CD4-positive, CD25-positive, alpha-beta regulatory T cell (primary cell): ENCODE measurements at regions not wholly inside any gene's neighbourhood (a gene's known extent, or its start where the extent isn't known, plus 50 kb on each side); places are given as distances from the start of the nearest gene placed in this dataset.

Experiments used
- ATAC-seq, 2 donors: fragments of 150-1000 bp; cut with Tn5 transposase; one replicate each; pipeline ENCODE4 v1.10.0; 2021; ENCODE audit warnings: low read depth in 2 of 2, moderate number of reproducible peaks in 2 of 2, moderate library complexity in 1 of 2
- DNase-seq, 3 donors: peaks; one replicate each; pipeline versions ENCODE4 v3.0.0 to v3.0.0-alpha.2; 2012 to 2022; ENCODE audit warnings: mixed read lengths in 1 of 3
- H3K27ac ChIP-seq: one replicate; pipeline ENCODE4 v1.7.0; 2013; ENCODE audit warnings: mild to moderate bottlenecking, low read length; ENCODE audit not compliant: insufficient read depth, poor library complexity, severe bottlenecking
- H3K27me3 ChIP-seq: one replicate; pipeline ENCODE4 v1.7.0; 2013; ENCODE audit warnings: low read length; ENCODE audit not compliant: control insufficient read depth, insufficient read depth
- H3K36me3 ChIP-seq: one replicate; pipeline ENCODE4 v1.7.0; 2013; ENCODE audit warnings: mild to moderate bottlenecking, low read length, moderate library complexity; ENCODE audit not compliant: control insufficient read depth, insufficient read depth
- H3K4me1 ChIP-seq: 2 replicates; pipeline ENCODE4 v1.7.0; 2013; ENCODE audit warnings: mild to moderate bottlenecking, low read length; ENCODE audit not compliant: insufficient read depth, control insufficient read depth, poor library complexity, severe bottlenecking
- H3K4me3 ChIP-seq: one replicate; pipeline ENCODE4 v1.7.0; 2013; ENCODE audit warnings: low read depth, mild to moderate bottlenecking, low read length, moderate library complexity
- H3K9me3 ChIP-seq, 2 experiments: 1 replicate in 1 of 2; 2 replicates in 1 of 2; pipeline ENCODE4 v1.7.0; 2013; ENCODE audit warnings: low read length in 2 of 2, mild to moderate bottlenecking in 1 of 2, moderate library complexity in 1 of 2; ENCODE audit not compliant: control insufficient read depth in 2 of 2
- H3K27ac Mint-ChIP-seq, 3 donors: one replicate each; pipeline ENCODE4 v1.8.0; 2020 to 2022; ENCODE audit warnings: mild to moderate bottlenecking in 3 of 3, mixed read lengths in 3 of 3, moderate library complexity in 2 of 3
- H3K27me3 Mint-ChIP-seq: one replicate; pipeline ENCODE4 v1.8.0; 2022; ENCODE audit warnings: mild to moderate bottlenecking, mixed read lengths
- H3K36me3 Mint-ChIP-seq: one replicate; pipeline ENCODE4 v1.8.0; 2020; ENCODE audit warnings: mixed read lengths
- H3K4me1 Mint-ChIP-seq, 4 donors: one replicate each; pipeline ENCODE4 v1.8.0; 2020 to 2022; ENCODE audit warnings: mixed read lengths in 4 of 4, mild to moderate bottlenecking in 1 of 4
- H3K4me3 Mint-ChIP-seq, 4 donors: one replicate each; pipeline ENCODE4 v1.8.0; 2020 to 2022; ENCODE audit warnings: mild to moderate bottlenecking in 4 of 4, mixed read lengths in 4 of 4, moderate library complexity in 3 of 4
- H3K9me3 Mint-ChIP-seq, 7 donors: one replicate each; pipeline ENCODE4 v1.8.0; 2020 to 2022; ENCODE audit warnings: mixed read lengths in 7 of 7, mild to moderate bottlenecking in 3 of 7, moderate library complexity in 2 of 7

DNA sequence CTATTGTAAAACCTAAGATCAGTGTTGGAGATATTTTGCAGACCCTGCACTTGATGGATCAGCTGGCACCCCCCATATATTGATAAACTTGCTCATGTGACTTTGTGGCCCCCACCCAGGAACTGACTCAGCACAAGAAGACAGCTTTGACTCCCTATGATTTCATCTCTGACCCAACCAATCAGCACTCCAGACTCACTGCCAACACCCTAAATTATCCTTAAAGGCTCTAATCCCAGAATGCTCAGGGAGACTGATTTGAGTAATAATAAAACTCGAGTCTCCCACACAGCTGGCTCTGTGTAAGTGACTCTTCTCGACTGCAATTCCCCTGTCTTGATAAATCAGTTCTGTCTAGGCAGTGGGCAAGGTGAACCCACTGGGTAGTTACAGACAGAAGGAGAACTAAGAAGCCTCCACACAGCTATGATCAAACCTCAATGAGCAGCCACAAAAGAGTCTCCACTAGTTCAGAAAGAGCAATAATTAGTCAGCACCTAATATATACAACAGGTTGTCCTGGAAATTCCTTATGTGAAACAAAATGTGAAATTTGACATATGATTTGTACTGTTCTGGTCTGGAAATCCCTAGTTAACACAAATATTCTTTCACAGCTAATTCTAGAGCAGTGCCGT lies 52.2 kb downstream of the ACTL7B start:
- no peaks in the 10 kb centered on the region for H3K4me1 Mint-ChIP-seq

GRCh38 chr9:108802967-108803366 lies 52.8 kb downstream of the ACTL7B start:
- H3K27me3 ChIP-seq = no peaks in the 10 kb centered on the region
- no peak for ATAC-seq
- no peaks in the 10 kb centered on the region for H3K36me3 ChIP-seq
- Mint-ChIP-seq H3K9me3 (peaks cover 0 to 3% (median 0%) of the 10 kb centered on the region in 7 donors), H3K27ac (no peak overlapping the region), H3K27me3 (peaks cover 19% of the 10 kb centered on the region), H3K4me3 (no peak overlapping the region), H3K4me1 (no peaks in the 10 kb centered on the region), H3K36me3 (no peaks in the 10 kb centered on the region)
- H3K9me3 ChIP-seq = no peaks in the 10 kb centered on the region
- DNase-seq = no peak
- H3K4me3 ChIP-seq = no peak overlapping the region
- no peaks in the 10 kb centered on the region for H3K4me1 ChIP-seq
- no peak overlapping the region for H3K27ac ChIP-seq

More for the DNA sequence above, 52.2 kb downstream of the ACTL7B start:
- Histone ChIP-seq H3K27me3 (no peaks in the 10 kb centered on the region), H3K4me3 (no peak overlapping the region), H3K9me3 (no peaks in the 10 kb centered on the region), H3K36me3 (no peaks in the 10 kb centered on the region), H3K27ac (no peak overlapping the region), H3K4me1 (no peaks in the 10 kb centered on the region)
- no peak overlapping the region for H3K27ac Mint-ChIP-seq
- H3K36me3 Mint-ChIP-seq = no peaks in the 10 kb centered on the region
- H3K27me3 Mint-ChIP-seq = peaks cover 19% of the 10 kb centered on the region
- H3K4me3 Mint-ChIP-seq = no peak overlapping the region
- DNase-seq (no peak), ATAC-seq (no peak)
- H3K9me3 Mint-ChIP-seq = peaks cover 0 to 3% (median 0%) of the 10 kb centered on the region in 7 donors

- ATAC-seq (no peak), DNase-seq (no peak)
- H3K4me3 Mint-ChIP-seq = no peak overlapping the region
- H3K27ac Mint-ChIP-seq = no peak overlapping the region
- peaks cover 24% of the 10 kb centered on the region for H3K27me3 Mint-ChIP-seq
- Histone ChIP-seq H3K9me3 (no peaks in the 10 kb centered on the region), H3K4me3 (no peak overlapping the region), H3K4me1 (no peaks in the 10 kb centered on the region), H3K27me3 (no peaks in the 10 kb centered on the region), H3K27ac (no peak overlapping the region), H3K36me3 (no peaks in the 10 kb centered on the region)
- H3K9me3 Mint-ChIP-seq = no peaks in the 10 kb centered on the region
- H3K36me3 Mint-ChIP-seq = no peaks in the 10 kb centered on the region
- H3K4me1 Mint-ChIP-seq = no peaks in the 10 kb centered on the region
Observed at GRCh38 chr9:108801949-108802348, 53.8 kb downstream of the ACTL7B start.

GRCh38 chr9:108800632-108801099 lies 55.1 kb downstream of the ACTL7B start:
- Mint-ChIP-seq H3K36me3 (no peaks in the 10 kb centered on the region), H3K4me3 (no peak overlapping the region), H3K4me1 (no peaks in the 10 kb centered on the region), H3K9me3 (no peaks in the 10 kb centered on the region), H3K27ac (no peak overlapping the region), H3K27me3 (peaks cover 19% of the 10 kb centered on the region)
- H3K27me3 ChIP-seq = no peaks in the 10 kb centered on the region
- no peak for DNase-seq
- no peaks in the 10 kb centered on the region for H3K36me3 ChIP-seq
- H3K27ac ChIP-seq = no peak overlapping the region
- no peak for ATAC-seq
- H3K9me3 ChIP-seq = no peaks in the 10 kb centered on the region
- H3K4me1 ChIP-seq = no peaks in the 10 kb centered on the region
- no peak overlapping the region for H3K4me3 ChIP-seq

GRCh38 chr9:108793573-108793972 lies 62.2 kb downstream of the ACTL7B start:
- H3K27me3 ChIP-seq = no peaks in the 10 kb centered on the region
- no peaks in the 10 kb centered on the region for H3K36me3 ChIP-seq
- no peak overlapping the region for H3K4me3 ChIP-seq
- ATAC-seq (no peak), DNase-seq (no peak)
- Mint-ChIP-seq H3K4me3 (no peak overlapping the region), H3K9me3 (peaks cover 0 to 5% (median 0%) of the 10 kb centered on the region in 7 donors), H3K27ac (no peak overlapping the region), H3K27me3 (peaks cover 5% of the 10 kb centered on the region), H3K36me3 (no peaks in the 10 kb centered on the region), H3K4me1 (no peaks in the 10 kb centered on the region)
- no peaks in the 10 kb centered on the region for H3K4me1 ChIP-seq
- no peak overlapping the region for H3K27ac ChIP-seq
- no peaks in the 10 kb centered on the region for H3K9me3 ChIP-seq

DNA sequence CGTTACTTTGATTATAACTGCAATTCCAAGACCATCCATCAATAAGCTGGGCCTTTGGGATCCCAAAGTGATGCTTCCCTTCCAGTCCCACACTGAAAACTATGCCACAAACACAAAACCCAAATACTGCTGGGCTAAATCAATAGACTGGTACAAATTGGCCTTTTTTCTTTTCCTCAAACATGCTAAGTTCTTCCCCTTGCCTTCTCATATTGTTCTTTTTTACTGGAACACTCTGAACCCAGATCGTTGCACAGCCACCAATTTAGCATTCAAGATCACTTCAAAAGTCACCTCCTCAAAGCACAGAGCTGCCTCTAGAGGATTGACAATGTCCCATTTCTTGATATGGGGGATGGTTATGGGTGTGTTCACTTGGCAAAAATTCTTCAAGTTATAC lies 66.0 kb downstream of the ACTL7B start:
- ATAC-seq (no peak), DNase-seq (no peak)
- Mint-ChIP-seq H3K9me3 (peaks cover 0 to 5% (median 0%) of the 10 kb centered on the region in 7 donors), H3K36me3 (no peaks in the 10 kb centered on the region), H3K27ac (no peak overlapping the region), H3K4me3 (no peak overlapping the region), H3K27me3 (no peaks in the 10 kb centered on the region), H3K4me1 (no peaks in the 10 kb centered on the region)
- no peaks in the 10 kb centered on the region for H3K36me3 ChIP-seq
- H3K9me3 ChIP-seq = no peaks in the 10 kb centered on the region
- no peaks in the 10 kb centered on the region for H3K4me1 ChIP-seq
- no peak overlapping the region for H3K4me3 ChIP-seq
- no peak overlapping the region for H3K27ac ChIP-seq
- H3K27me3 ChIP-seq = peaks cover 2% of the 10 kb centered on the region

- Histone ChIP-seq H3K27me3 (peaks cover 5% of the 10 kb centered on the region), H3K9me3 (no peaks in the 10 kb centered on the region), H3K4me1 (no peaks in the 10 kb centered on the region), H3K27ac (no peak overlapping the region), H3K36me3 (no peaks in the 10 kb centered on the region), H3K4me3 (no peak overlapping the region)
- ATAC-seq = no peak
- H3K9me3 Mint-ChIP-seq = peaks cover 0 to 2% (median 0%) of the 10 kb centered on the region in 7 donors
- no peaks in the 10 kb centered on the region for H3K36me3 Mint-ChIP-seq
- DNase-seq = no peak
- H3K27ac Mint-ChIP-seq = no peak overlapping the region
- H3K4me1 Mint-ChIP-seq = peaks cover 0 to 11% (median 2%) of the 10 kb centered on the region in 4 donors
- H3K4me3 Mint-ChIP-seq = no peak overlapping the region
- peaks cover 4% of the 10 kb centered on the region for H3K27me3 Mint-ChIP-seq
Observed at GRCh38 chr9:108787690-108788048, 68.1 kb downstream of the ACTL7B start.
